GM13976 (cell line): ENCODE measurements at regions not wholly inside any gene's neighbourhood (a gene's known extent, or its start where the extent isn't known, plus 50 kb on each side); places are given as distances from the start of the nearest gene placed in this dataset.

Source experiments
- DNase-seq: peaks from one replicate; pipeline ENCODE4 v3.0.0; 2012; ENCODE audit warnings: low spot score
- CTCF ChIP-seq: IDR thresholded peaks from 2 replicates; pipeline ENCODE4 v1.5.1; 2012; ENCODE audit warnings: borderline replicate concordance, mild to moderate bottlenecking; ENCODE audit not compliant: insufficient read depth; ENCODE audit errors: extremely low read depth, missing control alignments, control extremely low read depth
- in situ Hi-C: fragments of 300-500 bp; cut with MboI; formaldehyde crosslinking; loops from one replicate; pipeline ENCODE4 v1.12.0; 2022; ENCODE audit warnings: low sequenced_read_pairs, mixed read lengths, inconsistent platforms; ENCODE audit not compliant: unreplicated experiment

- in situ Hi-C loops, result no loop called here
- TF ChIP-seq CTCF, result no peak
- DNase-seq, result no peak
Observed at GRCh38 chr16:62391134-62391533, 354.9 kb upstream of the CDH8 start.

GRCh38 chr16:62390214-62390613, 354.0 kb upstream of the CDH8 start:
- in situ Hi-C loops, result no loop called here
- TF ChIP-seq CTCF, result no peak

GRCh38 chr16:62386411-62386810, 350.2 kb upstream of the CDH8 start:
- no peak for DNase-seq
- TF ChIP-seq CTCF, result no peak
- in situ Hi-C loops, result no loop called here

More at GRCh38 chr16:62390214-62390613, 354.0 kb upstream of the CDH8 start:
- DNase-seq, result no peak

- TF ChIP-seq CTCF, result no peak
- in situ Hi-C loops, result no loop called here
- DNase-seq, result no peak
Observed at GRCh38 chr16:62383941-62384340, 347.7 kb upstream of the CDH8 start.

GRCh38 chr16:62370445-62370844, 334.2 kb upstream of the CDH8 start:
- in situ Hi-C loops, result no loop called here
- no peak for TF ChIP-seq CTCF
- DNase-seq, result no peak

GRCh38 chr16:62363501-62363900, 327.3 kb upstream of the CDH8 start:
- no peak for TF ChIP-seq CTCF
- DNase-seq, result no peak
- in situ Hi-C loops, result no loop called here

- no peak for DNase-seq
- in situ Hi-C loops, result no loop called here
Observed at GRCh38 chr16:62353355-62353754, 317.1 kb upstream of the CDH8 start.

More at GRCh38 chr16:62353355-62353754, 317.1 kb upstream of the CDH8 start:
- no peak for TF ChIP-seq CTCF
